Stimulated activated CD8-positive, alpha-beta memory T cell treated with anti-CD3 and anti-CD28 coated beads, Interleukin-12 subunit alpha, Interleukin-12 subunit beta, amount 100 ng/mL, for 1 hour (primary cell): ENCODE measurements at regions not wholly inside any gene's neighbourhood (a gene's known extent, or its start where the extent isn't known, plus 50 kb on each side); places are given as distances from the start of the nearest gene placed in this dataset.
"Not testable (repeated sequence)": the region's sequence is repeated elsewhere in the genome, so short reads cannot be mapped to it uniquely, and the experiment has no call there.

Experiments
- DNase-seq: peaks from one replicate; pipeline ENCODE4 v3.0.0-alpha.2; 2020; ENCODE audit warnings: low read depth

- no peak for DNase-seq
Observed at GRCh38 chr12:124381456-124382296, 86.8 kb downstream of the RFLNA start.

- DNase-seq: no peak
Observed at GRCh38 chr12:124380796-124381455, 86.0 kb downstream of the RFLNA start.

- DNase-seq: no peak
Observed at GRCh38 chr12:124379938-124380754, 85.3 kb downstream of the RFLNA start.

GRCh38 chr12:124379379-124379937 is 84.6 kb downstream of the RFLNA start:
- DNase-seq: no peak

GRCh38 chr12:124378926-124379325 is 84.0 kb downstream of the RFLNA start:
- DNase-seq: no peak

GRCh38 chr12:124377981-124378509 is 83.2 kb downstream of the RFLNA start:
- DNase-seq: no peak

GRCh38 chr12:124376435-124376834 is 81.5 kb downstream of the RFLNA start:
- DNase-seq: no peak

- DNase-seq: no peak
Observed at GRCh38 chr12:124375789-124376175, 80.9 kb downstream of the RFLNA start.

- no peak for DNase-seq
Observed at GRCh38 chr12:124375141-124375788, 80.4 kb downstream of the RFLNA start.

- no peak for DNase-seq
Observed at GRCh38 chr12:124374567-124374966, 79.7 kb downstream of the RFLNA start.

GRCh38 chr12:124374147-124374546 is 79.3 kb downstream of the RFLNA start:
- DNase-seq: no peak

- not testable (repeated sequence) for DNase-seq
Observed at GRCh38 chr12:124373701-124374100, 78.8 kb downstream of the RFLNA start.

GRCh38 chr12:124372831-124373230 is 77.9 kb downstream of the RFLNA start:
- DNase-seq: no peak

GRCh38 chr12:124371970-124372555 is 77.2 kb downstream of the RFLNA start:
- no peak for DNase-seq

- no peak for DNase-seq
Observed at GRCh38 chr12:124371366-124371765, 76.5 kb downstream of the RFLNA start.

GRCh38 chr12:124370851-124371250 is 76.0 kb downstream of the RFLNA start:
- no peak for DNase-seq

GRCh38 chr12:124370384-124370783 is 75.5 kb downstream of the RFLNA start:
- no peak for DNase-seq

- DNase-seq: no peak
Observed at GRCh38 chr12:124369827-124370378, 75.0 kb downstream of the RFLNA start.

- no peak for DNase-seq
Observed at GRCh38 chr12:124369055-124369826, 74.3 kb downstream of the RFLNA start.

- no peak for DNase-seq
Observed at GRCh38 chr12:124368421-124369032, 73.6 kb downstream of the RFLNA start.
